ENCODE measurements at regions not wholly inside any gene's neighbourhood (a gene's known extent, or its start where the extent isn't known, plus 50 kb on each side); places are given as distances from the start of the nearest gene placed in this dataset.

DNA sequence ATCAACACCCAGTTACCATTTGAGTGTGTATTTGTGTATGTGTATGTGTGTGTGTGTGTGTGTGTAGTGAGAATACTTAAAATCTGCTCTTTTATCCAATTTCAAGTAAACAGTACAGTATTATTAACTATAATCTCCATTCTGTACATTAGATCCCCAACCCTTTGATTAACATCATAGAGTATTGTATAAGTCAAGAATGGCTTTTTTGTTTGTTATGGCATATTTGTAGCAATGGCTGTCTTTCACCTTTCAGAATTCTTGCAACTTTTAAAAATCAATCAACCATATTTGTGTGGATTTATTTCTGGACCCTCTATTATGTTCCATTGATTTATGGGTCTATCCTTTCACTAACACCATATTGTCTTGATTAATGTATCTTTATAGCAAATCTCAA, 779.3 kb upstream of the MIR17HG start:
- ChIA-PET CTCF (no interaction called here), POLR2A (no interaction called here)
- Histone ChIP-seq H3K27me3 (ENCODE audit: control insufficient read depth, insufficient read depth, low read length) (no peaks in the 10 kb centered on the region), H3K4me3 (ENCODE audit: low read depth, low read length) (no peak overlapping the region), H3K9me3 (ENCODE audit: control insufficient read depth, insufficient read depth, low read length) (no peaks in the 10 kb centered on the region), H3K27ac (ENCODE audit: low read depth, low read length) (no peak overlapping the region)
- TF ChIP-seq, protein P1, sequence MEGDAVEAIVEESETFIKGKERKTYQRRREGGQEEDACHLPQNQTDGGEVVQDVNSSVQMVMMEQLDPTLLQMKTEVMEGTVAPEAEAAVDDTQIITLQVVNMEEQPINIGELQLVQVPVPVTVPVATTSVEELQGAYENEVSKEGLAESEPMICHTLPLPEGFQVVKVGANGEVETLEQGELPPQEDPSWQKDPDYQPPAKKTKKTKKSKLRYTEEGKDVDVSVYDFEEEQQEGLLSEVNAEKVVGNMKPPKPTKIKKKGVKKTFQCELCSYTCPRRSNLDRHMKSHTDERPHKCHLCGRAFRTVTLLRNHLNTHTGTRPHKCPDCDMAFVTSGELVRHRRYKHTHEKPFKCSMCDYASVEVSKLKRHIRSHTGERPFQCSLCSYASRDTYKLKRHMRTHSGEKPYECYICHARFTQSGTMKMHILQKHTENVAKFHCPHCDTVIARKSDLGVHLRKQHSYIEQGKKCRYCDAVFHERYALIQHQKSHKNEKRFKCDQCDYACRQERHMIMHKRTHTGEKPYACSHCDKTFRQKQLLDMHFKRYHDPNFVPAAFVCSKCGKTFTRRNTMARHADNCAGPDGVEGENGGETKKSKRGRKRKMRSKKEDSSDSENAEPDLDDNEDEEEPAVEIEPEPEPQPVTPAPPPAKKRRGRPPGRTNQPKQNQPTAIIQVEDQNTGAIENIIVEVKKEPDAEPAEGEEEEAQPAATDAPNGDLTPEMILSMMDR (IDR thresholded peaks at IDR 0.05; ENCODE audit: low read depth, low read length), result no peak
- no peak for DNase-seq (ENCODE audit: low read depth, low spot score)

DNA sequence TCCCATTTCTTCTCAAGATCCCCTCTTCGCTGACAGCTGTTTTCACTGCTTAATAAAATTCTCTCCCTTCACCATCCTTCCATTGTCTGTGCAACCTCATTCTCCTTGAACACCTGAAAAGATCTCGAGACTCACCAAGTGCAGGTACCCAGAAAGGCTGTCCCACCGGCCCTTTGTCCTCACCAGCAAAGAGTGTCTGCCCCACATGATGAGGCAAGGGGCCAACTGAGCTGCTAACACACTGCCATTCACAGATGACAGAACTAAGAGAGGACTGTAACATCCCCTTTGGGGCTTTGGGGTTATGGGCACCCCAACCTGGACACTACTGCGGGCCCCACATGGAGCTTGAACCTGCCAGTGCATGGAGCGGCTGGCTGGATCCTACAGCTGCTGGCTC, 771.4 kb upstream of the MIR17HG start:
- Histone ChIP-seq H3K9me3 (ENCODE audit: control insufficient read depth, insufficient read depth, low read length) (no peaks in the 10 kb centered on the region), H3K4me3 (ENCODE audit: low read depth, low read length) (no peak overlapping the region), H3K27me3 (ENCODE audit: control insufficient read depth, insufficient read depth, low read length) (no peaks in the 10 kb centered on the region), H3K27ac (ENCODE audit: low read depth, low read length) (no peak overlapping the region)
- TF ChIP-seq, protein P1 (IDR thresholded peaks at IDR 0.05; ENCODE audit: low read depth, low read length), result no peak
- DNase-seq (ENCODE audit: low read depth, low spot score), result no peak
- CTCF ChIA-PET, result no interaction called here
- POLR2A ChIA-PET, result no interaction called here

DNA sequence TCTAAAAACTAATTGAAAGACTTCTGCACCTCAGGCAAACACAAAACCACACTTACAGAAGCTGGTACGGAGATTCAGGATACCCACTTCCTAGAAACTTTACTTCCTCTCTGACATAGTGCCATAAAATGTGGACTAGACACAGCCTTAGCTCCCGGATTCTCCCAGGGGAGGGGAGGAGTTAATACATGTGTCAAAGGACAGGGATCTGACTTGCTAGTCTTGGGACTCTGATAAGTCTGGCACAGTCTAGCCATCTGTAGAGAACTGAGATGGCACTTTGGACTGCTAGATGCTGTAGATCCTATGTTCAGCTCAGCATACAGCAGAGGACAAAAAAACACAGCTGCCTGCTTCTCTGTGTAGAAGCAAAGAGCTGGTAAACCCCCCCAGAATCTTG, 769.8 kb upstream of the MIR17HG start:
- DNase-seq (ENCODE audit: low read depth, low spot score), result no peak
- Histone ChIP-seq H3K4me3 (ENCODE audit: low read depth, low read length) (no peak overlapping the region), H3K27me3 (ENCODE audit: control insufficient read depth, insufficient read depth, low read length) (no peaks in the 10 kb centered on the region), H3K9me3 (ENCODE audit: control insufficient read depth, insufficient read depth, low read length) (no peaks in the 10 kb centered on the region), H3K27ac (ENCODE audit: low read depth, low read length) (no peak overlapping the region)
- TF ChIP-seq, protein P1 (IDR thresholded peaks at IDR 0.05; ENCODE audit: low read depth, low read length), result no peak
- ChIA-PET CTCF (no interaction called here), POLR2A (no interaction called here)

DNA sequence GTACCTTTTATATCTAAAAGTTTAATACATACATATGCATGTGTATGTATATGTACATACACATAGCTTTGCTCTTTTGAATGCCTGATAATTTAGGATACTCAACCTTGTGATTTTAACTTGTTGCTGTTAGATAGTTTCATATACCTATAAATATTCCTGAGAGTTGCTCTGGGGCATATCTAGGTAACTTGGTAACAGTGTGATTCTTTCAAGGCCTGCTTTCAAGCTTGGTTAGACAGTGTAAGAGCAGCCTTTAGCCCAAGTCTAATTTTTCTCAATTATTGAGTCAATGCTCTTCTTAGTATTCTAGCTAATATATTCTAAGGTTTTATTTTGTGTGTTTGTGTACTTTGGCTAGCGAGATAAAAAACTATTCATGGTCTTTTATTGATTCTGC, 762.1 kb upstream of the MIR17HG start:
- Histone ChIP-seq H3K27ac (ENCODE audit: low read depth, low read length) (no peak overlapping the region), H3K4me3 (ENCODE audit: low read depth, low read length) (no peak overlapping the region), H3K27me3 (ENCODE audit: control insufficient read depth, insufficient read depth, low read length) (no peaks in the 10 kb centered on the region), H3K9me3 (ENCODE audit: control insufficient read depth, insufficient read depth, low read length) (no peaks in the 10 kb centered on the region)
- TF ChIP-seq, protein P1 (IDR thresholded peaks at IDR 0.05; ENCODE audit: low read depth, low read length), result no peak
- no peak for DNase-seq (ENCODE audit: low read depth, low spot score)
- ChIA-PET POLR2A (no interaction called here), CTCF (interaction anchor here (0.6 kb wide), 1 partner anchor 27 kb away, joined by 3 read pairs; no protein-coding TSS in a partner anchor)

DNA sequence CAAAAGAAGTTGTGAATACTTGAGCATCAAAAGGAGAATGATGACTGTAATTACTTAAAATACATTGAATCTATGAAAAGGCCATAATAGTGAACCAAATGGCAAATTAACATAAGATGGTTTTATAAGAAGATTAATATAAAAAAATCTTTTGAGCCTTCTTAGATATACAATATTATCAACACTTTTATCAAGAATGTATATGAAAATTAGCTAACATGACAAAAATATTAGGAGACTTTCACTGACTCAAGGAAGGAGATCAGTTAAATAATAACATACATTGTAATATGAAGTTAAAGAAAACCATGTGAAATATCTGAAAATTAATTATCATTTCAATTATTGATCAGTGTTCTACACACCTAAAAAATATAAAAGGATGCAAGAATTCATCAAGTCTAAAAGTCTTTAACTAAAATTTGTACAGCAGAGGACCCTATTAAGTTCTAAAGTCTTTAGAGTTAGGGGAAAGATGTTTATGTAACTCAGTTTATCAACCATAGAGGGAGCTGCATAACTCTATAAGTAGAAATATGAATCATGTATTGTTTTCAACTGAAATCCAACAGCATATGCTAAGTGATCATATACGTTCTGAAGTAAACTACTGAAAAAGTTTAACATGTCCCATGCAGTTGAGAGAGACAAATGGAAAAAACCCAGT, 756.1 kb upstream of the MIR17HG start:
- H3K27me3 ChIP-seq (ENCODE audit: control insufficient read depth, insufficient read depth, low read length), result no peaks in the 10 kb centered on the region
- TF ChIP-seq, protein P1 (IDR thresholded peaks at IDR 0.05; ENCODE audit: low read depth, low read length), result no peak
- no peak for DNase-seq (ENCODE audit: low read depth, low spot score)
- H3K9me3 ChIP-seq (ENCODE audit: control insufficient read depth, insufficient read depth, low read length), result no peaks in the 10 kb centered on the region
- no peak overlapping the region for H3K27ac ChIP-seq (ENCODE audit: low read depth, low read length)
- ChIA-PET POLR2A (no interaction called here), CTCF (no interaction called here)
- no peak overlapping the region for H3K4me3 ChIP-seq (ENCODE audit: low read depth, low read length)

All from AG04450 (cell line).